ES-I3 (cell line): ENCODE measurements at regions not wholly inside any gene's neighbourhood (a gene's known extent, or its start where the extent isn't known, plus 50 kb on each side); places are given as distances from the start of the nearest gene placed in this dataset.
"Not testable (repeated sequence)": the region's sequence is repeated elsewhere in the genome, so short reads cannot be mapped to it uniquely, and the experiment has no call there.

Experiments
- H3K36me3 ChIP-seq: 2 replicates; pipeline ENCODE4 v1.6.1; 2013; ENCODE audit warnings: mild to moderate bottlenecking, low read length, control low read depth, moderate library complexity; ENCODE audit not compliant: insufficient read depth
- H3K4me1 ChIP-seq: 2 replicates; pipeline ENCODE4 v1.6.1; 2013; ENCODE audit warnings: mild to moderate bottlenecking, control low read depth, low read length; ENCODE audit not compliant: insufficient read depth
- H3K9ac ChIP-seq: 2 replicates; pipeline ENCODE4 v1.6.1; 2013; ENCODE audit warnings: low read depth, mild to moderate bottlenecking, low read length, moderate library complexity
- H3K9me3 ChIP-seq: 2 replicates; pipeline ENCODE4 v1.6.1; 2013; ENCODE audit warnings: mild to moderate bottlenecking, low read length, moderate library complexity; ENCODE audit not compliant: control insufficient read depth, insufficient read depth

GRCh38 chr2:75432761-75433361 is 127.9 kb downstream of the EVA1A start:
- H3K4me1 ChIP-seq: peaks cover 40% of the 10 kb centered on the region
- H3K36me3 ChIP-seq: no peaks in the 10 kb centered on the region
- no peak overlapping the region for H3K9ac ChIP-seq

GRCh38 chr2:75431763-75432162 is 129.0 kb downstream of the EVA1A start:
- H3K36me3 ChIP-seq: no peaks in the 10 kb centered on the region
- peaks cover 41% of the 10 kb centered on the region for H3K4me1 ChIP-seq
- no peak overlapping the region for H3K9ac ChIP-seq
- no peaks in the 10 kb centered on the region for H3K9me3 ChIP-seq

More at GRCh38 chr2:75432761-75433361, 127.9 kb downstream of the EVA1A start:
- no peaks in the 10 kb centered on the region for H3K9me3 ChIP-seq

GRCh38 chr2:75431276-75431675 is 129.5 kb downstream of the EVA1A start:
- no peak overlapping the region for H3K9ac ChIP-seq
- H3K9me3 ChIP-seq: no peaks in the 10 kb centered on the region
- H3K36me3 ChIP-seq: no peaks in the 10 kb centered on the region
- peaks cover 41% of the 10 kb centered on the region for H3K4me1 ChIP-seq

GRCh38 chr2:75430449-75430848 is 130.3 kb downstream of the EVA1A start:
- H3K4me1 ChIP-seq: peaks cover 41% of the 10 kb centered on the region
- H3K9me3 ChIP-seq, H3K9ac ChIP-seq, H3K36me3 ChIP-seq: not testable (repeated sequence)

GRCh38 chr2:75428646-75429443 is 131.9 kb downstream of the EVA1A start:
- H3K36me3 ChIP-seq: no peaks in the 10 kb centered on the region
- peaks cover 41% of the 10 kb centered on the region for H3K4me1 ChIP-seq
- H3K9me3 ChIP-seq: peaks cover 3% of the 10 kb centered on the region; the same call in 1 of the 2 replicates
- no peak overlapping the region for H3K9ac ChIP-seq

- H3K4me1 ChIP-seq: peaks cover 41% of the 10 kb centered on the region
- no peaks in the 10 kb centered on the region for H3K36me3 ChIP-seq
- no peak overlapping the region; the same call in 1 of the 2 replicates for H3K9ac ChIP-seq
- H3K9me3 ChIP-seq: peaks cover 3% of the 10 kb centered on the region; the same call in 1 of the 2 replicates
These were observed 132.7 kb downstream of the EVA1A start for GRCh38 chr2:75428060-75428459.

GRCh38 chr2:75424936-75425619 is 135.7 kb downstream of the EVA1A start:
- H3K9ac ChIP-seq: no peak overlapping the region
- peaks cover 16% of the 10 kb centered on the region for H3K4me1 ChIP-seq
- peaks cover 3% of the 10 kb centered on the region; the same call in 1 of the 2 replicates for H3K9me3 ChIP-seq
- H3K36me3 ChIP-seq: no peaks in the 10 kb centered on the region

GRCh38 chr2:75421986-75422385 is 138.8 kb downstream of the EVA1A start:
- H3K4me1 ChIP-seq: 0 out of 2 replicates have a peak, but pooled peaks cover 1% of the 10 kb centered on the region
- H3K36me3 ChIP-seq: no peaks in the 10 kb centered on the region

GRCh38 chr2:75416420-75417342 is 144.1 kb downstream of the EVA1A start:
- 0 out of 2 replicates have a peak, but pooled peaks cover 4% of the 10 kb centered on the region for H3K4me1 ChIP-seq
- H3K36me3 ChIP-seq: no peaks in the 10 kb centered on the region
- H3K9me3 ChIP-seq: no peaks in the 10 kb centered on the region
- H3K9ac ChIP-seq: no peak overlapping the region

More at GRCh38 chr2:75421986-75422385, 138.8 kb downstream of the EVA1A start:
- no peak overlapping the region for H3K9ac ChIP-seq
- H3K9me3 ChIP-seq: peaks cover 3% of the 10 kb centered on the region; the same call in 1 of the 2 replicates

- no peaks in the 10 kb centered on the region; the same call in 1 of the 2 replicates for H3K9me3 ChIP-seq
- no peaks in the 10 kb centered on the region for H3K36me3 ChIP-seq
- 0 out of 2 replicates have a peak, but pooled peaks cover 4% of the 10 kb centered on the region for H3K4me1 ChIP-seq
- no peak overlapping the region for H3K9ac ChIP-seq
These were observed 145.0 kb downstream of the EVA1A start for GRCh38 chr2:75415731-75416130.

- no peaks in the 10 kb centered on the region; the same call in 1 of the 2 replicates for H3K9me3 ChIP-seq
- no peaks in the 10 kb centered on the region for H3K36me3 ChIP-seq
- 0 out of 2 replicates have a peak, but pooled peaks cover 4% of the 10 kb centered on the region for H3K4me1 ChIP-seq
- H3K9ac ChIP-seq: no peak overlapping the region
These were observed 145.6 kb downstream of the EVA1A start for GRCh38 chr2:75415111-75415626.

GRCh38 chr2:75411574-75411973 is 149.2 kb downstream of the EVA1A start:
- Histone ChIP-seq H3K36me3 (no peaks in the 10 kb centered on the region), H3K9me3 (no peaks in the 10 kb centered on the region; the same call in 1 of the 2 replicates), H3K9ac (no peak overlapping the region), H3K4me1 (no peaks in the 10 kb centered on the region)

- Histone ChIP-seq H3K36me3 (no peaks in the 10 kb centered on the region), H3K9ac (no peak overlapping the region), H3K4me1 (peaks cover 7% of the 10 kb centered on the region; the same call in 1 of the 2 replicates), H3K9me3 (no peaks in the 10 kb centered on the region; the same call in 1 of the 2 replicates)
These were observed 150.0 kb downstream of the EVA1A start for GRCh38 chr2:75410702-75411101.
